ENCODE measurements at regions not wholly inside any gene's neighbourhood (a gene's known extent, or its start where the extent isn't known, plus 50 kb on each side); places are given as distances from the start of the nearest gene placed in this dataset.

GRCh38 chr10:112887968-112888367, 62.1 kb upstream of the TCF7L2 start:
- TF ChIP-seq CTCF (IDR thresholded peaks at IDR 0.05; ENCODE audit: control extremely low read depth in 1 of 3, insufficient read depth in 1 of 3, low read depth in 1 of 3, low read length in 3 of 3) (no peak), MAFK (IDR thresholded peaks at IDR 0.05; ENCODE audit: low read depth, low read length) (no peak), POLR2AphosphoS5 (IDR thresholded peaks at IDR 0.05; ENCODE audit: low read depth, low read length) (no peak), YY1 (IDR thresholded peaks at IDR 0.05; ENCODE audit: low read depth, low read length) (no peak), EZH2 (IDR thresholded peaks at IDR 0.05; ENCODE audit: low read depth, low read length, severe bottlenecking) (no peak), EGR1 (IDR thresholded peaks at IDR 0.05; ENCODE audit: borderline replicate concordance, low read depth, low read length) (no peak), ATF2 (IDR thresholded peaks at IDR 0.05; ENCODE audit: low read length) (no peak), POLR2A (IDR thresholded peaks at IDR 0.05; ENCODE audit: control extremely low read depth in 1 of 2, low read depth in 2 of 2, low read length in 2 of 2) (no peak), SRF (IDR thresholded peaks at IDR 0.05; ENCODE audit: low read depth, low read length) (no peak), NRF1 (IDR thresholded peaks at IDR 0.05; ENCODE audit: low read depth, low read length) (no peak), CREB1 (IDR thresholded peaks at IDR 0.05) (no peak), MAX (IDR thresholded peaks at IDR 0.05) (no peak)
